SHP77 treated with DMSO at 0.1 percent for 48 hours (cell line): ENCODE measurements at regions not wholly inside any gene's neighbourhood (a gene's known extent, or its start where the extent isn't known, plus 50 kb on each side); places are given as distances from the start of the nearest gene placed in this dataset.
"Not testable (repeated sequence)": the region's sequence is repeated elsewhere in the genome, so short reads cannot be mapped to it uniquely, and the experiment has no call there.

Source experiments
- DNase-seq: peaks from one replicate; lab custom pipeline; 2025; lab: John Stamatoyannopoulos, UW

DNA sequence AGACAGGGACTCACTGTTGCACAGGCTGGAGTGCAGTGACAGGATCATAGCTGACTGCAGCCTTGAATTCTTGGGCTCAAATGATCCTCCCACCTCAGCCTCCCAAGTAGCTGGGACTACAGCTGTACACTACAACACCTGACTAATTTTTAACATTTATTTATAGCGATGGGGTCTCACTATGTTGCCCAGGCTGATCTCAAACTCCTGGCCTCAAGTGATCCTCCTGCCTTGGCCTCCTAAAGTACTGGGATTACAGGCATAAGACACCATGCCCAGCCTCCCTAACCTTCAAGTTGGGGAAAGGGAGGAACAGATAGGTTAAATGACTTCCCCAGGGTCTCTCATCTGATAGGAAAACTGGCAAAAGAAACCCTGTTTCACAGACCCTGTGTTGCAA is 919.5 kb downstream of the TYW1 start:
- DNase-seq: not testable (repeated sequence)

DNA sequence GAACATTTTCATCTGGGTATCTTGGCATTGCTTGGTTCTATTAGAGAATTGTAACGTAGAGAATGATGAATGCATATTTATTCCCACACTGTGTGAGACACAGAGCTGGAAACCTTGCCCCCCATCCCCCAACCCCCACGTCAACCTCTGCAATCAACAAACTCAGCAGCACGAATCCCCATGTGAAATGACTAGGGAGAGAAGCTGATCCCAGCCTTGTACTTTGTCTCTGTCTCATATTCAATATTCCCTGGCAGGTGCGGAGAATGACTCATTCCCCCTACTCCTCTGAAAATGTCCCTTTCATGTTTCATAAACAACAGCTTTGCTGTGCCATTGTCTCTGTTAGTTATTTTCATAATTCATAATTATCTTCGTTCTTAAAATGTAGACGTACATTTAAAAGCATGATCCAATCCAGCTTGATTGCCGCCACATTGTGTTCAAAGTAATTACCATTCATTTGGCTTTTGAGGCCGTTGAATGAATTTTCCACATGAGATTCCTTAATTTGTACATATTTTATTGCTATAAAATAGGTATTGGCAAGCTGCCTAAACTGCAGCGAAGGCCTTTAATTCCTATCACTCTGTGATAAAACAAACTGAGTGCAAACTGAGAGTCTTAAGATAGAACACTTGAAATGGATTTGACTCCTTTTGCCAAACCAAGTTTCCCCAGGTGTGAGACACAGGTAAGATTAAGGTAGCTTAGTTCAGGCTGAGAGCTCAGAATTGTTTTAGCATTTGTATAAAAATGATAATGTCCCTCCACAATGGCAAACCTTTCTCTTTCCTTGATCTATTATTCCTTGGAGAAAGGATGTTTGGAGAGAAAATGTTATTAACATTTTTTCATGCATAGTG is 920.2 kb downstream of the TYW1 start:
- no peak for DNase-seq

DNA sequence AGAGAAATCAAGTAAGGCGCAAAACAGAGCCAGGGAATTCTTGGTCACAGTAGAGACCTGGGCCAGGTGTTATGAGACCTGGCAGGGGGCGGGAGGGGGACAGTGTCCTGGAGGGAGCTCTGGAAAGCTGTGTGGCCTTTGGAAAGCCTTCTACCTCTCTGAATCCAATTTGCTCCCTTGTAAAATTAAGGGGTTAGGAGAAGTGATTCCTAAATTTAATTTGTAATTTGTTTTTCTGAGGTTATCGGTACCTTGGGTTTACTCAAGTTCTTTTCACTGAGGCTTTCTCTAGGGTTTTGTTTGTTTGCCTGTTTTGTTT is 920.8 kb downstream of the TYW1 start:
- no peak for DNase-seq

DNA sequence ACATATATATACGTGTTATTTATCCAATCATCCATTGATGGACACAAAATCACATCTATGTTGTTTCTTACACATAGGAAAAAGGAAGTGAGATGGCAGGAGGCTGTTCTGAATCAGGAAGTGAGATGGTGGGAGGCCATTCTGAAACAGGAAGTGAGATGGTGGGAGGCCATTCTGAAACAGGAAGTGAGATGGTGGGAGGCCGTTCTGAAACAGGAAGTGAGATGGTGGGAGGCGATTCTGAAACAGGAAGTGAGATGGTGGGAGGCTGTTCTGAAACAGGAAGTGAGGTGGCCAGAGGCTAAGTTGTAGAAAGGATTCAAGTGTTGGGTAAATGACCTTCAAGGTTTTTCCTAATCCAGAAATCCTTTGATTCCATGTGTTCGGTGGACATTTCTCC is 921.5 kb downstream of the TYW1 start:
- DNase-seq: no peak

DNA sequence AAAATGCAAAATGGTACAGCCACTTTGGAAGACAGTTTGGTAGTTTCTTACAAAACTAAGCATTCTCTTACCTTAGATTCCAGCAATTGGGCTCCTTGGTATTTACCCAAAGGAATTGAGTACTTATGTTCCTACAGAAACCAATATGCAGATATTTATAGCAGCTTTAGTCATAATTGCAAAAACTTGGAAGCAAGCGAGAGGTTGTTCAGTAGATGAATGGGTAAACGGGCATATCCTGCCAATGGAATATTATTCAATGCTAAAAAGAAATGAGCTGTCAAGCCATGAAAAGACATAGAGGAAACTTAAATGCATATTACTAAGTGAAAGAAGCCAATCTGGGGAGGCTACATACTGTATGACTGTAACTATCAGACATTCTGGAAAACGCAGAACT is 926.7 kb downstream of the TYW1 start:
- DNase-seq: no peak

DNA sequence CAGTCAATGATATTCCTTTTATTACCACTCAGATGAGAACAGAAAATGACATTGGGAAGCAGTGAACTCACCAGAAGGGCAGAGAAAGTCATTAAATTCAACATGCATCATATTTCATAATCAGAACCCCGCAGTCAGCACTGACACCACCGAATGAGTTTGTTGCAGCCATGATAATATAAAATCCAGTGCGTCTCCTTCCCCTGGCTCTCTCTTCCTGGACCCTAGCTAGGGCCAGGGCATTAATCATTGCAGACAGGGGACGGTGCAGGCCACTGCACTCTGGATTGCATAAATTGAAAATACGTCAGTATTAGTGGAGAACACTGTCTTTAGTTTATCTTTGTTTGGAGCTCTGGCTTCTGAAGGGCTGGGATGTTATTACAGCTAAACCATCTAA is 931.5 kb downstream of the TYW1 start:
- DNase-seq: no peak

DNA sequence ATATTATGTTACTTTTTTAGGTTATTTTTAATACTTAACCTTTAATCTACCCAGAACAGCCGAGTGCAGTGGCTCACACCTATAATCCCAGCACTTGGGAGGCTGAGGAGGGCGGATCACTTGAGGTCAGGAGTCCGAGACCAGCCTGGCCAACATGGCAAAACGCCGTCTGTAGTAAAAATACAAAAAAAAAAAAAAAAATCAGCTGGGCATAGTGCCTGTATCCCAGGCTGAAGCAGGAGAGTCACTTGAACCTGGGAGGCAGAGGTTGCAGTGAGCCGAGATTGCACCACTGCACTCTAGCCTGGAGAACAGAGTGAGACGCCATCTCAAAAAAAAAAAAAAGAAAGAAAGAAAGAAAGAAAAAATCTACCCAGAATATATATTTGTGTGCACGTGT is 939.8 kb downstream of the TYW1 start:
- DNase-seq: not testable (repeated sequence)

DNA sequence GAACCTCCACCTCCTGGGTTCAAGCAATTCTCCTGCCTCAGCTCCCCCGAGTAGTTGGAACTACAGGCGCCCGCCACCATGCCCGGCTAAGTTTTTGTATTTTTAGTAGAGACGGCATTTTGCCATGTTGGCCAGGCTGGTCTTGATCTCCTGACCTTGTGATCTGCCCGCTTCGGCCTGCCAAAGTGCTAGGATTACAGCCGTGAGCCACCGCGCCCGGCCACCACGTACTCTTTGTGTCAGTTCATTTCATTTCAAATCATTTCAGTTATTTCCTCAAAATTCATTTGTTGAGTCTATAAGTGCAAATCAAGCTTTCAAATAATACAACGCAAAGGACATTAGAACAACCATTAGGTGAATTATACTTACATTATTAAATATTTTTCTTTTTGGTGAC is 943.8 kb downstream of the TYW1 start:
- no peak for DNase-seq

DNA sequence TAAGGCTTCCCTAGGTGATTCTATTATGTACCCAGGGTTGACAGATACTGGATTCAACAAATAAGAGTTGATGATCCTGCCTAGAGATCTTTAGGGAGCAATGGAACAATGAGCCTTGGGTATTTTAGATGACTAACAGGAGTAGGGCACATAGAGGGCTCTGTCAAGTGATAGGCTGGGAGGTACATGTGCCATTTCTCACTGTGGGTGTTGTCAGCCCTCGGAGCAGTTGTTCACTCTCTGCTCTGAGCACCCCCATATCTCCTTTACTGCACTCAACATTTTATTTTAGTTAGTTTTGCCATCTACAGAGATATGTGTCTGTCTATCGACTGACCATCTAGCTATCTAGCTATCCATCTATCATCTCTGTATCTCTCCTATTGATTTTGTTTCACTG is 950.6 kb downstream of the TYW1 start:
- no peak for DNase-seq

DNA sequence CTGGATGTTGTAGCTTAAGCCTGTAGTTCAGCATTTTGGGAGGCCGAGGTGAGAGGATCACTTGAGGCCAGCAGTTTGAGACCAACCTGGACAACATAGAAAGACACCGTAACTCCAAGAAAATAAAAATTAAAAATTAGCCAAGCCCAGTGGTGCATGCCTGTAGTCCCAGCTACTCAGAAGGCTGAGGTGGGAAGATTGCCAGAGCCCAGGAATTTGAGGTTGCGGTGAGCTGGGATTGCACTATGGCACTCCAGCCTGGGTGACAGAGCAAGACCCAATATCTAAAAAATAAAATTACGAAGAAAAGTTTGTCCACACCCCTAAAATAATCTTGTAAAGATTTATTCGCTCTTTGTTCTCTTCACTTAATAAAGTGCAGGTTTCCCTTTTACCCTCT is 951.0 kb downstream of the TYW1 start:
- no peak for DNase-seq

DNA sequence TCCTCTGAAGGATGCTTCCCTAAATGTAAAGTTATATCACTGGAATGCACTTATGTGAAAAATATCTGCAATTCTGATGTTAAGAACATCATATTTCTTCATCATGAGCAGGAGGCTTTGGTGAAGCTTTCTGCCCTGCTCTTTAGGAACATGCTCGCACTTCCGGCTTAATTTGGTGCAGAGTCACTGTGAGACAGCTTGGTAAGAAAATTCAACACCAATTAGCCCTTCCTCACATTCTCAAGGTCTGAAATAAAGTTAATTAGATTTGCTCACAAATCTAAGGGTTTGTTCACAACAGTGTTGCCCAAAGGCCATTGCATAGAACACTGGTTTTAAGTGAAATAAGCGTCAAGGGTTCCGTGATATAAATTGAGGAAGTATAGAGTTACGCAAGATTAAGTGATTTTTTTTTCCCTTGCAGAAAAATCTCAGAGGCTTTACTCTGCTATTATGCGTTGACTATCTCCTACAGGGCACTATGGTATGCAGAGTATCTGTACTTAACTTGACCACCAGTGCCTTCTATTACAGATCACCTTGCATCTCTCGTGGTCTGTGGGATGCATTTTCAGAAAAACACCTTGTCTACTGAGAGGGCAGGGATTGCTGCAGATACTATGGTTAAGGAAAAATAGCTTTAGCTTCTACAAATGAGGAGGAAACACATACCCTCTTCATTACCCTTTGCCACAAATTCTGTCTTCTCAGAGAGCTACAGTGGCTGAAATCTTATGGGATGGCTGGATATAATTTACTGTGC is 953.9 kb downstream of the TYW1 start:
- no peak for DNase-seq

DNA sequence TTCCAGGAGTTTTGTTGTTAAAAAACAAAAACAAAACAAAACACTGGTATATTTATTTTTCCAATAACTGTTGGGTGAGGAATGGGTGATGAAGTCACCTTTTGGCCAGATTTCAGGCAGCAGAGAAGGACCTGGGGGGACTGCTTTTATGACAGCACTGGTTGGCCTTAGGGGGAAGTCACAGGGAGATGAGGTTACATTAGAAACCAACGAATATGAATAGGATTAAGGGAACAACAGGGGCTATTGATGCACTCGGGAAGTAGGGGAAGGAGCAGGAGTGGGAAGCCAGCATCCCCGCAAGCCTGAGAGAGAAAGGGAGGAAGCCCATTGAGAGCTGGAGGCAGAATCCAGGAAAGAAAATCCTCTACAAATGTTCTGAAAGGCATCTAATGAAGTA is 958.4 kb downstream of the TYW1 start:
- no peak for DNase-seq

DNA sequence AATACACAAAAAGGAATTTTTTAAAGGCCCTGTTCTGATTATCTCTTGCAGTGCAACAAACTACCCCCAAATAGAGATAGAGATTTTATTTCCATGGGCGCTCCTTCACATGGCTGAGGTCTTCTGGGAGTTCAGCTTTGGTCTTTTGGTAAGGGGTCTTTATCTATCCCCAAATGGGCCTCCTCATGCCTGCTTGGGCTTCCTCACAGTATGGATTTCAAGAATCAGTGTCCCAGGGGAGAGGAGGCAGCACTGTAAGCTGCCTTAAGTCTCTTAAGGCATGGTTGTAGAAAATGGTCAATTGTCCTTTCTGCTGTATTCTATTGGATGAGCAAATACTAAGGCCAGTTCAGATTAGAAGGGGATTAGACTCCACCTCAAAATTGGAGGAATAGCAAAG is 966.2 kb downstream of the TYW1 start:
- no peak for DNase-seq

DNA sequence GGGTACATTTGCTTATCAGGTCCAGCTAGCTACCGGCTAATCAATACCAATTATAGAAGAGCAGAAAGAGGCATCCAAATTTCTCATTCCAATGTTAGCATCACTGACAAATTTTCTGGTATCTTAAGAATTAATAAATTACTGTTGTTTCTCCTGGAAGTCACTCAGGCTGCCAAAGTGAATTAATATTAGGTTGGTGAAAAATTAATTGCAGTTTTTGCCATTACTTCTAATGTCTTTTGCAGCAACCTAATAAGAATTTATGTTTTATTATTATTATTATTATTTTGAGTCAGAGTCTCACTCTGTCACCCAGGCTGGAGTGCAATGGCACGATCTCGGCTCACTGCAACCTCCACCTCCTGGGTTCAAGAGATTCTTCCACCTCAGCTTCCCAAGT is 979.9 kb downstream of the TYW1 start:
- DNase-seq: no peak

DNA sequence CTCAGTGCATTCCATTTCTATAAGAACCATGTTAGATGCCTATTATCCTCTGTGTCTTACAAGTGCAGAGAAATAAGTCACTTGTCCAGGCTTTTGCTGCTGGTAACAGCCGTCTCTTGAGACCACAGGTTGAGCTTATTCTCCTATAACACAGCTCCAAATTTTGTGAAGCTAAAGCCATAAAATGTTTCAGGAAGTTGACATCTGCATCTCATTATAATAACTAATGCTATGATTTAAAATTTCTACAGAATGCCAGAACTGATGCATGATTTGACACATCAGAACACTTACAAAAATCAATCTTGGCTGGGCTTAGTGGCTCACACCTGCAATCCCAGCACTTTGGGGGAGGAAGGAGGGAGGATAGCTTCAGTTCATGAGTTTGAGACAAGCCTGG is 986.9 kb downstream of the TYW1 start:
- DNase-seq: no peak

DNA sequence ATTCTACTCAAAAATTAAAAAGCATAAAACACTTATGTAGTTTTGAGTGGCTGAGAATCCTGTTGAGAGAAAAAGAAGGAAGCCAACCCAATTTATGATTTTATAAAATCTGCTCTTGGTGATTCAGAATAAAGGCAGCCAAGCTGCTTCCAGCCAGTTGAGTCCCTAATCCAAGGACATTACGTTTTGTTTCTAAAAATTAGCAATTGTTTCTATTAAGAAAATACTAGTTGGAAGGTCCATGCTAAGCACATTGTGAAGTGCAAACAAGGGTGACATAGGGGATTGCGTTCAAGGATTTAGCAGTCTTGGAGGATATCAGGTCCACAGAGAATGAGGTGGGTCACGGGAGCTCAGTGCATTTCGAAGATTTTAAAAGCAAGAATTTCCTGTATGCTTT is 987.7 kb downstream of the TYW1 start:
- no peak for DNase-seq

DNA sequence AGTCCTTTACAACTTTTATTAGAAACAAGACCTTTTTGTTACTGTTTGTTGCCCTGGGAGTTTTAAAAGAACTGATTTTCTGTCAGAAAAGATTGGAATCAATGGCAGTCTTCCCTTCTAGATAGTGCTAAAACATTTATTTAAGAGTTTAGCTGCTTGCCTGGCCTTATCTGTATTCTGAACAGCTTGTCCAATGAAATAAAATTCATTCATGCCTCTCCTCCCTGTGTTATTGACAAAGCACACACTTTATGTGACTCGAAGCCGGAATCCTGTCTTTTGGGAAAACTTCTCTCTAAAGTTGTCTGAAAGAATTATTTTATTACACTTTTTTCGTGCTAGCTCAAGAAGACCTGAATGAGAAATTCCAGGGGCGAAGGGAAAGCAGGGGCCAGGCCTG is 992.5 kb downstream of the TYW1 start:
- DNase-seq: no peak

DNA sequence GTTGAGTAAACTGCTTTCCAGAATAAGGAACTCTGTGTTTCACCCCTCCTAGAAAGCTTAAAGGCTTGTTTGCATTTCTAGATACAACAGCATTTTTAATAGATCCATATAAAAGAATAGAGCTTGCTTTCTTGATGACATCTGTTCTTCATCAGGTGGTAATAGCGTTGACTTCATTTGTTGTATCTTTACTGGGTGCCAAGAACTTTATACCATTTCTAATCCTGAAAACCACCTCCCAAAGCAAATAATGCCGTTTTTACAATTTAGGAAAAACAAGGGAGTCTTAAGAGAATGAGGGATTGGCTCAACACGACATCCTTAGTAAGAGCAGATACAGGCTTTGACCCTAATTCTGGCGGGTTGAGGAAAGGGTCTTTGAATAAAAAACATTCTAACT is 993.4 kb downstream of the TYW1 start:
- no peak for DNase-seq

DNA sequence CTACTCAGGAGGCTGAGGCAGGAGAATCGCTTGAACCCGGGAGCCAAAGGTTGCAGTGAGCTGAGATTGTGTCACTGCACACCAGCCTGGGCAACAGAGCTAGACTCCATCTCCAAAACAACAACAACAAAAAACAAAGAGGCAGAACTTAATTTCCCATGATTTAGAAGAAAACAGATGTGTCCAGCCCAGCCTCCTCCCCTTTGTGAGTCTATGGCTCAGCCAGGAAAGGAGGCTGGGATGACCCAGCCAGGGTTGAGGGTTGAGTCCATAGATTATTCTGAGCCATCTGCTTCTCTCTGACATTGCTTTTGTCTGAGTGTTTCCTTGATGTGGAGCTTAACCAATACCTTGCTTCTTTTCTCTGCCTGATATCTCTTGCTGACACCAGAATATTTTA is 994.1 kb downstream of the TYW1 start:
- DNase-seq: no peak

DNA sequence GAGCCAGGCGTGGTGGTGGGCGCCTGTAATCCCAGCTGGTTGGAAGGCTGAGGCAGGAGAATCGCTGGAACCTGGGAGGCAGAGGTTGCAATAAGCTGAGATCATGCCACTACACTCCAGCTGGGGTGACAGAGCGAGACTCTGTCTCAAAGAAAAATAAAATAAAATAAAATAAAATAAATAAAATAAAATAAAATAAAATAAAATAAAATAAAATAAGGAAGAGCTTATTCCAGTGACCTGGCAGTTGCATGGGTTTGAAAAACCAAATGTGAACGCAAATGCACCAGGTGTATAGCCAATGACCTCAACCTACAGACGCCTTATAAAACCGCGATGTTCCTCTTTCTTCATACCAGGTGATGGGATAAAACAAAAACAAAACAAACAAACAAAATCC is 995.7 kb downstream of the TYW1 start:
- no peak for DNase-seq

DNA sequence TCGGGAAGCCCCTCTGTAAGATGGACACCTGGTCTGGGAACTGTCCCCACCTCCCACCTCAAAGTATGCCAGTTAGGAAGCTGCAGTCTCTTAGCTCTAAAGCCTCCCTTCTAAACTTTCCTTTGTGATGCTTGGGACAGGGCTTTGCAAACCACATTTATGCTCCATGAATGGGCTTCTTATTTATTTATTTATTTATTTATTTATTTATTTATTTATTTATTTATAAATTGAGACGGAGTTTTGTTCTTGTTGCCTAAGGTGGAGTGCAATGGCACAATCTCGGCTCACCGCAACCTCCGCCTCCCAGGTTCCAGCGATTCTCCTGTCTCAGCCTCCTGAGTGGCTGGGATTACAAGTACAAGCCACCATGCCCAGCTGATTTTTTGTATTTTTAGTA is 1009.4 kb downstream of the TYW1 start:
- no peak for DNase-seq

DNA sequence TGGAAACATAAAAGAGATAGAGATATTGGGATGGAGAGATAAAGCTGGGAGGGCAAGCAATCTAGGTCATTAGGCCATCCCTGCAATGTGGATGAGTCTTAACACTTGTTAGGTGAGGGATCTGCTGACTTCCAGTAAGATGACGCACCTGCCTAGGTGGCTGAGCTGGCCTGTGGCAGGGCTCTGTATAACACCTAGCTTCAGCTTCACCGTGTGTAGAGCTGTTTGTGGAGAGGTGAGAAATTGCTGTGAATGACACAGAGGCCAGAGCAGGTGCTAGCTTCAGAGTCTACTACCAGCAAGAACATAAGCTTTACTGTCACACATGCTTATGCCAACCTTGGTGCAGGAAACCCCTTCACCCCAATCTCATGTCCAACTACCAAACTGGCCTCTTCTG is 1010.0 kb downstream of the TYW1 start:
- DNase-seq: no peak

DNA sequence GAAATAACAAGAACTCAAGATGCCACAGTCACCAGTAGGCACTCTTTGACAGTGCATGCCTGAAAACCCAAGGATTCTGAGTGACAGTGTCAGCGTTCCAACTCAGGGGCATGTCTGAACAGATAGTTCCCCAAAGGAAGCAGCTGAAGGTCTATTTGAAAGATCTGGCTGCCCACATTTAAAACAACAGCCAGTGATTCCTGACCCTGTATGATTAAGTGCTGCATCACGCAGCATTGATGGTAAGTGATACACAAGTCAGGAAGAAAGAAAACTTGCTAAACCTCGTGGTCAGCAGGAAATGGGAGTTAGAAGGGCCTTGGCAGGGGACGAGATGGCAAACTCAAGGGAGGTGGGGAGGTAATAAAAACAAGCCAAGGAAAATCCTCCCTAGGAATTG is 1013.1 kb downstream of the TYW1 start:
- DNase-seq: no peak
